ENCODE measurements at regions not wholly inside any gene's neighbourhood (a gene's known extent, or its start where the extent isn't known, plus 50 kb on each side); places are given as distances from the start of the nearest gene placed in this dataset.

- no peaks in the 10 kb centered on the region for H3K36me3 ChIP-seq (ENCODE audit: insufficient read depth, low read length)
- no peaks in the 10 kb centered on the region for H3K9me3 ChIP-seq (ENCODE audit: low read length)
- no peaks in the 10 kb centered on the region for H3K4me1 ChIP-seq (ENCODE audit: insufficient read depth, low read length)
- H3K27ac ChIP-seq (ENCODE audit: low read depth, low read length) = no peak overlapping the region
- no peak overlapping the region for H3K4me3 ChIP-seq (ENCODE audit: low read depth in 1 of 2, low read length in 2 of 2)
- H3K9ac ChIP-seq (ENCODE audit: low read length) = no peak overlapping the region
- H3K27me3 ChIP-seq (ENCODE audit: control insufficient read depth in 1 of 2, insufficient read depth in 2 of 2, low read length in 2 of 2) = no peaks in the 10 kb centered on the region
Observed at GRCh38 chr11:95359341-95359663, 128.3 kb upstream of the SESN3 start.

- H3K27ac ChIP-seq (ENCODE audit: low read depth, low read length) = no peak overlapping the region
Observed at GRCh38 chr11:95358511-95359340, 127.7 kb upstream of the SESN3 start.

GRCh38 chr11:95354304-95354703 is 123.3 kb upstream of the SESN3 start:
- Histone ChIP-seq H3K9me3 (ENCODE audit: low read length) (no peaks in the 10 kb centered on the region), H3K36me3 (ENCODE audit: insufficient read depth, low read length) (no peaks in the 10 kb centered on the region), H3K4me1 (ENCODE audit: insufficient read depth, low read length) (no peaks in the 10 kb centered on the region), H3K9ac (ENCODE audit: low read length) (no peak overlapping the region), H3K27me3 (ENCODE audit: control insufficient read depth in 1 of 2, insufficient read depth in 2 of 2, low read length in 2 of 2) (no peaks in the 10 kb centered on the region), H3K27ac (ENCODE audit: low read depth, low read length) (no peak overlapping the region), H3K4me3 (ENCODE audit: low read depth in 1 of 2, low read length in 2 of 2) (no peak overlapping the region)

More at GRCh38 chr11:95358511-95359340, 127.7 kb upstream of the SESN3 start:
- no peaks in the 10 kb centered on the region for H3K9me3 ChIP-seq (ENCODE audit: low read length)
- no peaks in the 10 kb centered on the region for H3K4me1 ChIP-seq (ENCODE audit: insufficient read depth, low read length)
- no peak overlapping the region for H3K9ac ChIP-seq (ENCODE audit: low read length)
- no peak overlapping the region for H3K4me3 ChIP-seq (ENCODE audit: low read depth in 1 of 2, low read length in 2 of 2)
- H3K36me3 ChIP-seq (ENCODE audit: insufficient read depth, low read length) = no peaks in the 10 kb centered on the region
- no peaks in the 10 kb centered on the region for H3K27me3 ChIP-seq (ENCODE audit: control insufficient read depth in 1 of 2, insufficient read depth in 2 of 2, low read length in 2 of 2)

GRCh38 chr11:95353706-95354105 is 122.7 kb upstream of the SESN3 start:
- no peak overlapping the region for H3K9ac ChIP-seq (ENCODE audit: low read length)
- no peaks in the 10 kb centered on the region for H3K9me3 ChIP-seq (ENCODE audit: low read length)
- H3K27ac ChIP-seq (ENCODE audit: low read depth, low read length) = no peak overlapping the region
- no peak overlapping the region for H3K4me3 ChIP-seq (ENCODE audit: low read depth in 1 of 2, low read length in 2 of 2)
- H3K36me3 ChIP-seq (ENCODE audit: insufficient read depth, low read length) = no peaks in the 10 kb centered on the region
- H3K4me1 ChIP-seq (ENCODE audit: insufficient read depth, low read length) = no peaks in the 10 kb centered on the region
- no peaks in the 10 kb centered on the region for H3K27me3 ChIP-seq (ENCODE audit: control insufficient read depth in 1 of 2, insufficient read depth in 2 of 2, low read length in 2 of 2)

- H3K27ac ChIP-seq (ENCODE audit: low read depth, low read length) = no peak overlapping the region
- no peaks in the 10 kb centered on the region for H3K36me3 ChIP-seq (ENCODE audit: insufficient read depth, low read length)
- H3K4me1 ChIP-seq (ENCODE audit: insufficient read depth, low read length) = no peaks in the 10 kb centered on the region
- no peak overlapping the region for H3K9ac ChIP-seq (ENCODE audit: low read length)
- H3K4me3 ChIP-seq (ENCODE audit: low read depth in 1 of 2, low read length in 2 of 2) = no peak overlapping the region
- no peaks in the 10 kb centered on the region for H3K9me3 ChIP-seq (ENCODE audit: low read length)
- no peaks in the 10 kb centered on the region for H3K27me3 ChIP-seq (ENCODE audit: control insufficient read depth in 1 of 2, insufficient read depth in 2 of 2, low read length in 2 of 2)
Observed at GRCh38 chr11:95352733-95353346, 121.8 kb upstream of the SESN3 start.

GRCh38 chr11:95349345-95349942 is 118.4 kb upstream of the SESN3 start:
- Histone ChIP-seq H3K27me3 (ENCODE audit: control insufficient read depth in 1 of 2, insufficient read depth in 2 of 2, low read length in 2 of 2) (no peaks in the 10 kb centered on the region), H3K9me3 (ENCODE audit: low read length) (no peaks in the 10 kb centered on the region), H3K27ac (ENCODE audit: low read depth, low read length) (no peak overlapping the region), H3K4me1 (ENCODE audit: insufficient read depth, low read length) (no peaks in the 10 kb centered on the region), H3K36me3 (ENCODE audit: insufficient read depth, low read length) (no peaks in the 10 kb centered on the region), H3K9ac (ENCODE audit: low read length) (no peak overlapping the region), H3K4me3 (ENCODE audit: low read depth in 1 of 2, low read length in 2 of 2) (no peak overlapping the region)

- H3K9ac ChIP-seq (ENCODE audit: low read length) = no peak overlapping the region
- no peaks in the 10 kb centered on the region for H3K27me3 ChIP-seq (ENCODE audit: control insufficient read depth in 1 of 2, insufficient read depth in 2 of 2, low read length in 2 of 2)
- H3K4me3 ChIP-seq (ENCODE audit: low read depth in 1 of 2, low read length in 2 of 2) = no peak overlapping the region
- no peaks in the 10 kb centered on the region for H3K4me1 ChIP-seq (ENCODE audit: insufficient read depth, low read length)
- H3K9me3 ChIP-seq (ENCODE audit: low read length) = no peaks in the 10 kb centered on the region
- H3K27ac ChIP-seq (ENCODE audit: low read depth, low read length) = no peak overlapping the region
- H3K36me3 ChIP-seq (ENCODE audit: insufficient read depth, low read length) = no peaks in the 10 kb centered on the region
Observed at GRCh38 chr11:95346265-95346664, 115.3 kb upstream of the SESN3 start.

GRCh38 chr11:95345651-95346050 is 114.6 kb upstream of the SESN3 start:
- H3K27ac ChIP-seq (ENCODE audit: low read depth, low read length) = no peak overlapping the region

GRCh38 chr11:95344932-95345642 is 114.1 kb upstream of the SESN3 start:
- Histone ChIP-seq H3K9me3 (ENCODE audit: low read length) (no peaks in the 10 kb centered on the region), H3K36me3 (ENCODE audit: insufficient read depth, low read length) (no peaks in the 10 kb centered on the region), H3K27me3 (ENCODE audit: control insufficient read depth in 1 of 2, insufficient read depth in 2 of 2, low read length in 2 of 2) (no peaks in the 10 kb centered on the region), H3K9ac (ENCODE audit: low read length) (no peak overlapping the region), H3K4me3 (ENCODE audit: low read depth in 1 of 2, low read length in 2 of 2) (no peak overlapping the region), H3K4me1 (ENCODE audit: insufficient read depth, low read length) (peaks cover 5% of the 10 kb centered on the region), H3K27ac (ENCODE audit: low read depth, low read length) (no peak overlapping the region)

More at GRCh38 chr11:95345651-95346050, 114.6 kb upstream of the SESN3 start:
- no peaks in the 10 kb centered on the region for H3K36me3 ChIP-seq (ENCODE audit: insufficient read depth, low read length)
- H3K9me3 ChIP-seq (ENCODE audit: low read length) = no peaks in the 10 kb centered on the region
- H3K4me1 ChIP-seq (ENCODE audit: insufficient read depth, low read length) = no peaks in the 10 kb centered on the region
- H3K4me3 ChIP-seq (ENCODE audit: low read depth in 1 of 2, low read length in 2 of 2) = no peak overlapping the region
- no peak overlapping the region for H3K9ac ChIP-seq (ENCODE audit: low read length)
- H3K27me3 ChIP-seq (ENCODE audit: control insufficient read depth in 1 of 2, insufficient read depth in 2 of 2, low read length in 2 of 2) = no peaks in the 10 kb centered on the region

GRCh38 chr11:95341221-95341620 is 110.2 kb upstream of the SESN3 start:
- Histone ChIP-seq H3K36me3 (ENCODE audit: insufficient read depth, low read length) (no peaks in the 10 kb centered on the region), H3K27ac (ENCODE audit: low read depth, low read length) (no peak overlapping the region), H3K27me3 (ENCODE audit: control insufficient read depth in 1 of 2, insufficient read depth in 2 of 2, low read length in 2 of 2) (no peaks in the 10 kb centered on the region), H3K9me3 (ENCODE audit: low read length) (no peaks in the 10 kb centered on the region), H3K4me3 (ENCODE audit: low read depth in 1 of 2, low read length in 2 of 2) (no peak overlapping the region), H3K9ac (ENCODE audit: low read length) (no peak overlapping the region), H3K4me1 (ENCODE audit: insufficient read depth, low read length) (peaks cover 43% of the 10 kb centered on the region)

- H3K9me3 ChIP-seq (ENCODE audit: low read length) = no peaks in the 10 kb centered on the region
- no peak overlapping the region for H3K4me3 ChIP-seq (ENCODE audit: low read depth in 1 of 2, low read length in 2 of 2)
- H3K4me1 ChIP-seq (ENCODE audit: insufficient read depth, low read length) = peaks cover 43% of the 10 kb centered on the region
- H3K27ac ChIP-seq (ENCODE audit: low read depth, low read length) = peak overlapping the region; percentile 88
- no peaks in the 10 kb centered on the region for H3K36me3 ChIP-seq (ENCODE audit: insufficient read depth, low read length)
- H3K27me3 ChIP-seq (ENCODE audit: control insufficient read depth in 1 of 2, insufficient read depth in 2 of 2, low read length in 2 of 2) = no peaks in the 10 kb centered on the region
- H3K9ac ChIP-seq (ENCODE audit: low read length) = no peak overlapping the region
Observed at GRCh38 chr11:95339086-95339901, 108.3 kb upstream of the SESN3 start.

All from muscle layer of colon (tissue), 2 donors.